Putamen (tissue), 1 donor: ENCODE measurements at regions not wholly inside any gene's neighbourhood (a gene's known extent, or its start where the extent isn't known, plus 50 kb on each side); places are given as distances from the start of the nearest gene placed in this dataset.

Experiments used
- DNase-seq: peaks from one replicate; pipeline ENCODE4 v3.0.0-alpha.2; 2016; ENCODE audit warnings: low spot score

DNA sequence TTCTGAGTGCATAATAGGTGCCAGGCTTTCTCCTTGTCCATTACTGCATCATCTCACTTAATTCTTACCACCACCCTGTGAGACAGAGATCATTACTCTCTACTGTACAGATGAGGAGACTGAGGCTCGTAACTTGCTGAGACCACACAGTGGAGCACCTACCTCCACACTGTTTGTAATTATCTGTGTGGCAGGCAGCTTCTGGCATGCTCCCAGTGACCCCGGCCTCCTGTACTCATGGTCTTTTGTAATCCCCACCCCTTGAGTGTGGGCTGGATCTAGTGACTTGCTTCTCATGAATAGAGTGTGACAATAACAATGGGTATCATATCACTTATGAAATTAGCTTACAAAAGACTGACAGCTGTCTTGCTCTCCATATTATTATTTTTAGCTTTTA, 407.3 kb downstream of the MATN1 start:
- DNase-seq = no peak

DNA sequence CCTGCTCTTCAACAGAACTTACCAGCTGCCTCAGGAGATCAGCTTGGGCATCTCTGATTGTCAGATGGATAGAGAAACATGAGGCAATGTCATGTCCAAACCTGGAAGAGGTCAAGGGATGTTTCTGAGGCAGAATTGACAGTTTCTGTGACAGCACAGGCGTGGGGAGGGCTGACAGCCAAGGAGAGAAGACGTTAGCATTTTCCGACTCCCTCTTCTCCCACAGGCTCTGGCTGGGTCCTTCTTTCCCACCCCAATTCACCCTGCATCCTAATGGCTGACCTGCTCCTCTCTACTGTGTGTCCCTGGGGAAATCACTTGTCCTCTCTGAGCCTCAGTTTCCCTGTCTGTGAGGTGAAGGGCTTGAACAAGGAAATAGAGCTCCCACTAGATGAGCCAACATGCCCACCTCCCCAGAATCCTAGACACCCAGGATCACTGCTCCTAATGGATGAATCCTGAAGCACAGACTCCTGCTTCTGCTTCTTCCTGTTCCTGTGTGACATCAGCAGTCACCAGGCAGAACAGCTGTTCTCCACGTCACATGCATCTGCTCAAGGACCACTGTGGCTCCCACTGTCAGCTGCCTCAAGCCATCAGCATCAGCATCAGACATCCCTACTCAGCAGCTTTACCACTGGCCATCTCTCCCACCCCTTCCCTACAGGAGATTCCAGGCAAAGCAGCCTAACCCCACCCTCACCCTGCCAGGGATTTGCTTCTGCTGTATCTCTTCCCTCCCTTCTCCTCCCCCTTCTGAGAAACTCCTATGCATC, 408.0 kb downstream of the MATN1 start:
- DNase-seq = no peak

GRCh38 chr1:30314591-30314990, 408.8 kb downstream of the MATN1 start:
- no peak for DNase-seq

- no peak for DNase-seq
Observed at GRCh38 chr1:30313584-30313983, 409.8 kb downstream of the MATN1 start.

GRCh38 chr1:30313176-30313575, 410.2 kb downstream of the MATN1 start:
- DNase-seq = no peak

GRCh38 chr1:30312226-30312625, 411.2 kb downstream of the MATN1 start:
- no peak for DNase-seq

DNA sequence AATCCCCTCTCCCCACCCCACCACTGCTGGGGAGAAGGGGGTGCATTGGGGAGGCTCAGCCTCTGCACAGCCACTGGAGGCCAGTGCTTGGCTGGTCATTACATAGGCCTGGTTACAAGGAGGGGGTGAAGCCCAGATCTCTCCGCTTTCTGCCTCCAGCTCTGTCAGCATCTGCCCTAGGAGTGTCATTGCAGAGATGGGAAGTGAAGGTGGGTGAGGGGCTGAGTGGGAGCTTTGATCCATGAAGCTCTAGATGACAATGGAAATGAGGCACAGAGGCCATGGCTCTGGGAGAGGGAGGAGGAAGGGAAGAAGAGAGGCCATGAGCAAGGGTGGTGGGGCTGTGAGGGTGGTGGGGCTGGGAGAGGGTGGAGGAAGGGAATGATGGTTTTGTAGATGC, 411.6 kb downstream of the MATN1 start:
- no peak for DNase-seq

DNA sequence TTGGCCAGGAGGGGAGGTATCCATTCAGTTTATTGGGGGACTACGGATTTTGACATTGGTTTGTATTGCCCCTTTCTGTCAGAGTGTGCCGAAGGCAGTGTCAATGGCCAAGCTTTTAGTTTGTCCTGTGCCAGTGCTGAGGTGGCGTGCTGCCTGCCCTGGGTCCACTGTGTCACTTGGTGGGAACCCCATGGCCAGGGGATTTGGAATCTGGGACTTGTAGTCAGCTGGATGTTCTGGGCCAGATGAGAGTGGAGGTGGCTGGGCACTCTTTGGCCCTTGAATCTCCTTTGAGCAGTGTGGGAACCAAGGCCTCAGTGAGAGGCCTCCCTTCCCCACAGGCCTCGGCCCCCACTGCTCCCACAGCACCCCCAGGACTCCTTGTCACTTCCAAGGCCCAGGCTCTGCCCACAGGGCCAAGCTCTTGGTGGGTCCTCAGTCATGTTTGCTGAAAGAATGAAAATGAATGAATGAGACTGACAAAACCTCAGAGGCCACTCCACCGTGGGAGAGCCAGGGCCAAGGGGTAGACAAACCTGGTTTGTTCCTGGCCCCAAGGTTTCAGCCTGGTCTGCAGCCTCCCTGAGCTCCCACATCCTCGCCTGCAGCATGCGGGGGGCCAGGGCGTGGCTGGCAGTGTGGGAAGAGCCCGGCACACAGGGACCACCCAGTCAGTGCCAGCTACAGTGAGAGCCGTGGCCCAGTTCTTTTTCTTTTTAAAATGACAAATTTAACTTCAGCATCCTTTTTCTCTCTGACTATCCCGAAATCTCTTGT, 412.2 kb downstream of the MATN1 start:
- DNase-seq = no peak

DNA sequence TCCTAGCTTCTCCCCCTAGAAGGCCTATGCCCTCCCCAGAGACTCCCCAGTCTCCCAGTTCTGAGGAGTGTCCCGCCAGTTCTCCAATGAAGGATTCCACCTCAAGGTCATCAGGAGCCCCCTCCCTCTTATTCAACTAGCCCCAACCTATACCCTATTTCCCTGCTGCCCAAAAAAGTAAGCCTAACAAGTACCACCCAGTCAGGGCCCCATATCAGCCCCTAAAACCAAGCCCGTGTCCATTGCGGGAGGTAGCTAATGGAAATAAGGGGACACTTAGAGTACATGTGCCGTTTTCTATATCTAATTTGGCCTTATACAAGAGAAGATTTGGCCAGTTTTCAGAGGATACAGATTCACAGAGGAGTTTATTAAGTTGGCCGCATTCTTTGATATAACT, 416.2 kb downstream of the MATN1 start:
- no peak for DNase-seq

GRCh38 chr1:30305519-30305918, 417.9 kb downstream of the MATN1 start:
- no peak for DNase-seq

DNA sequence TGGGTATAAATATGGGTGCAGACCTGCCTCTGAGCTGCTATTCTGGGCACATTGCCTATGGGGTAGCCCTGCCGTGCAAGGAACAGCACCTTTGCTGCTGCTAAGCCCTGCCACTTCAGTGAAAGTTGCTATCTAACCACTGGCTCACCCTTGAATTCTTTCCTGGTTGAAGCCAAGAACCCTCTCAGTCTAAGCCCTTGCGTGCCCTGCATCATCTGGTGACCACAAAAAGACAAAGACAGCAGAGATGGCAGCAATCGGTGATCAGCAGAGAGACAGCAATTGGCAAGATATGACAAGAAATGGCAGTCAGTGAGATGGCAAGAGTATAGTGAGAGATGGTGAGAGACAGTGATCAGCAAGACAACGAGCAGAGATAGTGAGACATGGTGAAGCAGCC, 418.3 kb downstream of the MATN1 start:
- no peak for DNase-seq

- no peak for DNase-seq
Observed at GRCh38 chr1:30304080-30304479, 419.3 kb downstream of the MATN1 start.

DNA sequence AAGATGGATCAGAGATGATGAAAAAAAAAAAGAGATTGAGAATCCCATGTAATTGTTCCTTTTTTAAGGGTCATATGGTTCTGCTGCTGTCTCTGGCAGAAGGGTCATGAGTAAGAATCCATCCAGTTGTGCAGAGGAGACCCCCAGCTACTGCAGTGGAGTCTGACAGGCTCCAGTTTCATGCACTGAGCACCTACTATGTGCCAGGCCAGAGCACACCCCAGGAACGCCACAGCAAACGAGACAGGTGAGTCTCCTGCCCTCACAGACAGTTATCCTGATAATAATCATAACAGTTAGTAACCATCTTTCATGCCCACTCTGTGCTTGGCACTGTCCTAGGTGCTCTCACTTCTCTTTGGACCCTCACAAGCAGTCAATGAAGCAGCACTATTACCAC, 420.0 kb downstream of the MATN1 start:
- DNase-seq = no peak

GRCh38 chr1:30302858-30303257, 420.5 kb downstream of the MATN1 start:
- DNase-seq = no peak

DNA sequence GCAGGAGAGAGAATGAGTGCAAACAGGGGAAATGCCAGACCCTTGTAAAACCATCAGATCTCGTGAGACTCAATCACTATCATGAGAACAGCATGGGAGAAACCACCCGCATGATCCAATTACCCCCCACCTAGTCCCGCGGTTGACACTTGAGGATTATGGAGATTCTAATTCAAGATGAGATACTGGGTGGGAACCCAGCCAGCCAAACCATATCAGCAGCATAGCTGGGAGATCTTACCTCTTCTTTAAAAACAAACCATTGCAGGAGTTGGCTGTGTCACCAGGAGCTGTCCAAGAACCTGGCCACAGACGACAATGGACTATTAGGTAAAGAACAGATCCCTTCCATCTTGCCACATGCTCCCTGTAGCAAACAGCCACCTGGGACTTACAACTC, 422.7 kb downstream of the MATN1 start:
- DNase-seq = no peak

DNA sequence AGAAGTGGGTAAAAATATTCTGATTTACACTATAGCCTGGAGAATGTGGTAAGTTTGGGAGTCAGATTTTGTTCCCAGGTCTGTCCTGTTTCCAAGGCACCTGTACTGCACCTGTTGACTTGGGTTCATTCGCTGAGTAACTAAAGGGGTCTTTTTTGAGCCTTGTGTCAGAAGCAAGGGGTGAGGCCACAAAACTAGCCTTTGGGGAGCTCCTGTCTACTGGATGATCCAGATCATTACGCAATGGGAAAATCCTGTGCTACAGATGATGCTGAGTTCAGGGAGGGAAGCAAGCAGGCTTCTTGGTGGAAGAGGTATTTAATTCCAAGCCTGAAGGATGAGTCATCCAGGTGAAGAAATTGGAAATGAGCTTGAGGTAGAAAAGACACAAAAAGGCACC, 424.0 kb downstream of the MATN1 start:
- no peak for DNase-seq

GRCh38 chr1:30295674-30296073, 427.7 kb downstream of the MATN1 start:
- DNase-seq = no peak

DNA sequence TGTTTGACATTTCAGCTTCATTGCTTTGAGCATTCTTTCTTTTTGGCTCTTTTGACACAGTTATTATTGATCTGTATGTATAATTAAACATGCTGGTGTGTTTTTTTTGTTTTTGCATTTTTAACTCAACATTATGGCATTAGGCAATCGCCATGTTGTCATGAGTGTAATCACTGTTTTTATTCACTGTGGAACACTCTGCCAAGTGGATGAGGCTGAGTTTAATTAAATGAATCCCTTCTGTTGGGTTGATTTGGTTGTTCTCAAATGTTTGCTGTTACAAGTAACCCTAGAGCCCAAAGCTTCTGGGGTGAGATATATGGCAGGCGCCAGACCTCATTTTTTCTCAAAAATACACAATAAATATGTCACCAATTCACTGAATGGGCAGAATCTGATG, 428.1 kb downstream of the MATN1 start:
- DNase-seq = no peak

DNA sequence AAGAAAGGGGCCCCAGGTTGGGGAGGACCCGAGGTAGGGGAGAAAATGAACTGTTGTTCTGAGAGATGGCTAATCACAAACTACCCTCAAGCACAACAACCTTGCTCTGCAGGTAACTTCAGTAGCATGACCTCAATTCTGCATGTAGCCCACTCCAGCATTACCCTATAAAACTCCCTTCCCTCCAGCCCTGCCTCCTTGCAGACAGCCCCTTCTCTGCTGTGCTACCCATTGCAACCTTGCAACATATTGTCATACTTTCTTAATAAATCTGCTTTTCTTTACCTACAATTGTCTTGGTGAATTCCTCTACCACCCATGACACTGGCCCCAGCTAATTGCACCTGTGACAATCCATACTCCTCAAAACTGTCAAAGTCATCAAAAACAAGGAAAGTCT, 428.9 kb downstream of the MATN1 start:
- no peak for DNase-seq

GRCh38 chr1:30292451-30292850, 430.9 kb downstream of the MATN1 start:
- no peak for DNase-seq

DNA sequence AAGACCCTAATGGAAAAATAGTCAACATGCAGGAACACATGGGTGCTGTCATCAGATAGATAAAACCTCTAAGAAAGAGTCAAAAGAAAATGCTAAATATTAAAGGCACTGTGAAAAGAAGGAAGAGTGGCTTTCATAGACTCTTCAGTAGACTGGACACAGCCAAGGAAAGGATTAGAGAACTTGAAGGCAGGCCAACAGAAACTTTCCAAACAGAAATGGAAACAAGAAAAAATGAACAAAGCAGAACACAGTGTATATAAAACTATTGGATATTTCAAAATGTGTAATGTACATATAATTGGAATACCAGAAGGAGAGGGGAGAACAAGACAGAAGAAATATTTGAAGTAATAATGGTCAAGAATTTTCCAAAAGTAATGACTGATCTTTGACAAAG, 431.9 kb downstream of the MATN1 start:
- DNase-seq = no peak

DNA sequence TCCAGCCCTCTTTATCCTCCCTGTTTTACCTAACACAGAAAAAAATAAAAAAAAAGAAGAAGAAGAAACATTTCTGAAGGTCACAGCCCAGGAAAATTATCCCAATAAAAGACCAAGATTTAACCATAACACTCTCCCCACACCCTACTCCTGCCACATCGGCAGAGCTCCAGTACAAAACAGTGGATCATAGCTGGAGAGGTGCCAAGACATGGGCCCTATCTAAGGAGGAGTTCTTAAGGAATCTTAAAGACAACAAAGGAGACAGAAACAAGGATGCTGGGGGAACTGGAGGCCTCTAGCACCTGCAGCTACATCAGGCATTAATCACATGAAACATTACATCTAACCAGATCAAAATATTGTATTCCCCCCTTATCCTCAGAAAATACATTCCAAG, 432.8 kb downstream of the MATN1 start:
- no peak for DNase-seq

GRCh38 chr1:30287976-30288375, 435.4 kb downstream of the MATN1 start:
- DNase-seq = no peak
